Mucosa of rectum (tissue), 2 donors: ENCODE measurements at regions not wholly inside any gene's neighbourhood (a gene's known extent, or its start where the extent isn't known, plus 50 kb on each side); places are given as distances from the start of the nearest gene placed in this dataset.

Experiments used
- H3K27ac ChIP-seq, 2 donors: one replicate each; pipeline ENCODE4 v1.7.0; 2013; ENCODE audit warnings: inconsistent platforms in 2 of 2, low read depth in 2 of 2, low read length in 2 of 2
- H3K27me3 ChIP-seq, 2 donors: one replicate each; pipeline ENCODE4 v1.7.0; 2013; ENCODE audit warnings: low read length in 2 of 2; ENCODE audit not compliant: control insufficient read depth in 2 of 2, insufficient read depth in 2 of 2
- H3K36me3 ChIP-seq, 2 donors: one replicate each; pipeline ENCODE4 v1.7.0; 2013; ENCODE audit warnings: low read length in 2 of 2; ENCODE audit not compliant: control insufficient read depth in 2 of 2, insufficient read depth in 2 of 2
- H3K4me1 ChIP-seq, 2 donors: one replicate each; pipeline ENCODE4 v1.7.0; 2013; ENCODE audit warnings: low read length in 2 of 2, mild to moderate bottlenecking in 1 of 2; ENCODE audit not compliant: control insufficient read depth in 2 of 2, insufficient read depth in 2 of 2
- H3K4me3 ChIP-seq, 2 donors: one replicate each; pipeline ENCODE4 v1.7.0; 2013; ENCODE audit warnings: low read length in 2 of 2
- H3K9ac ChIP-seq, 2 donors: one replicate each; pipeline ENCODE4 v1.7.0; 2013; ENCODE audit warnings: low read length in 2 of 2, low read depth in 1 of 2, mild to moderate bottlenecking in 1 of 2
- H3K9me3 ChIP-seq, 2 donors: one replicate each; pipeline ENCODE4 v1.7.0; 2013; ENCODE audit warnings: low read length in 2 of 2; ENCODE audit not compliant: control insufficient read depth in 2 of 2
- donor health status: healthy.
- donor health status: Normal muscosa, but diverticular disease.

- no peaks in the 10 kb centered on the region for H3K27me3 ChIP-seq
- H3K4me3 ChIP-seq: no peak overlapping the region
- no peak overlapping the region for H3K9ac ChIP-seq
- no peak overlapping the region for H3K27ac ChIP-seq
- no peaks in the 10 kb centered on the region for H3K9me3 ChIP-seq
- H3K36me3 ChIP-seq: no peaks in the 10 kb centered on the region
- H3K4me1 ChIP-seq: no peaks in the 10 kb centered on the region
Measured at GRCh38 chr4:181293541-181293940, 949.7 kb upstream of the TENM3 start.

GRCh38 chr4:181294421-181294820, 948.8 kb upstream of the TENM3 start:
- no peak overlapping the region for H3K27ac ChIP-seq
- no peaks in the 10 kb centered on the region for H3K4me1 ChIP-seq
- no peaks in the 10 kb centered on the region for H3K9me3 ChIP-seq
- H3K27me3 ChIP-seq: no peaks in the 10 kb centered on the region
- H3K36me3 ChIP-seq: no peaks in the 10 kb centered on the region
- H3K9ac ChIP-seq: no peak overlapping the region
- no peak overlapping the region for H3K4me3 ChIP-seq

GRCh38 chr4:181301735-181302710, 941.2 kb upstream of the TENM3 start:
- no peaks in the 10 kb centered on the region for H3K4me1 ChIP-seq
- H3K27me3 ChIP-seq: no peaks in the 10 kb centered on the region
- no peak overlapping the region for H3K27ac ChIP-seq
- H3K9me3 ChIP-seq: no peaks in the 10 kb centered on the region
- no peaks in the 10 kb centered on the region for H3K36me3 ChIP-seq
- H3K9ac ChIP-seq: no peak overlapping the region
- no peak overlapping the region for H3K4me3 ChIP-seq

- no peak overlapping the region for H3K9ac ChIP-seq
- no peaks in the 10 kb centered on the region for H3K9me3 ChIP-seq
- H3K27ac ChIP-seq: no peak overlapping the region
- H3K27me3 ChIP-seq: no peaks in the 10 kb centered on the region
- no peaks in the 10 kb centered on the region for H3K36me3 ChIP-seq
- no peaks in the 10 kb centered on the region for H3K4me1 ChIP-seq
- H3K4me3 ChIP-seq: no peak overlapping the region
Measured at GRCh38 chr4:181307824-181308223, 935.4 kb upstream of the TENM3 start.

- Histone ChIP-seq H3K4me1 (no peaks in the 10 kb centered on the region), H3K9me3 (no peaks in the 10 kb centered on the region), H3K27ac (no peak overlapping the region), H3K9ac (no peak overlapping the region), H3K4me3 (no peak overlapping the region), H3K27me3 (no peaks in the 10 kb centered on the region), H3K36me3 (no peaks in the 10 kb centered on the region)
Measured at GRCh38 chr4:181308476-181309312, 934.5 kb upstream of the TENM3 start.

GRCh38 chr4:181312066-181312465, 931.1 kb upstream of the TENM3 start:
- H3K36me3 ChIP-seq: no peaks in the 10 kb centered on the region
- no peaks in the 10 kb centered on the region for H3K9me3 ChIP-seq
- H3K27ac ChIP-seq: no peak overlapping the region
- no peaks in the 10 kb centered on the region for H3K4me1 ChIP-seq
- H3K9ac ChIP-seq: no peak overlapping the region
- H3K4me3 ChIP-seq: no peak overlapping the region
- H3K27me3 ChIP-seq: no peaks in the 10 kb centered on the region

GRCh38 chr4:181319629-181320028, 923.6 kb upstream of the TENM3 start:
- no peaks in the 10 kb centered on the region for H3K4me1 ChIP-seq
- H3K27ac ChIP-seq: no peak overlapping the region
- H3K36me3 ChIP-seq: no peaks in the 10 kb centered on the region
- no peaks in the 10 kb centered on the region for H3K9me3 ChIP-seq
- H3K4me3 ChIP-seq: no peak overlapping the region
- H3K9ac ChIP-seq: no peak overlapping the region
- H3K27me3 ChIP-seq: no peaks in the 10 kb centered on the region

- Histone ChIP-seq H3K4me1 (no peaks in the 10 kb centered on the region), H3K9me3 (no peaks in the 10 kb centered on the region), H3K4me3 (no peak overlapping the region), H3K9ac (no peak overlapping the region), H3K36me3 (no peaks in the 10 kb centered on the region), H3K27me3 (no peaks in the 10 kb centered on the region), H3K27ac (no peak overlapping the region)
Measured at GRCh38 chr4:181323061-181323460, 920.1 kb upstream of the TENM3 start.

- no peak overlapping the region for H3K9ac ChIP-seq
- no peak overlapping the region for H3K27ac ChIP-seq
Measured at GRCh38 chr4:181330654-181331201, 912.5 kb upstream of the TENM3 start.

GRCh38 chr4:181331214-181331613, 912.0 kb upstream of the TENM3 start:
- no peak overlapping the region for H3K9ac ChIP-seq
- no peaks in the 10 kb centered on the region for H3K27me3 ChIP-seq
- no peak overlapping the region for H3K4me3 ChIP-seq
- H3K27ac ChIP-seq: no peak overlapping the region
- no peaks in the 10 kb centered on the region for H3K9me3 ChIP-seq
- H3K4me1 ChIP-seq: no peaks in the 10 kb centered on the region
- no peaks in the 10 kb centered on the region for H3K36me3 ChIP-seq

More at GRCh38 chr4:181330654-181331201, 912.5 kb upstream of the TENM3 start:
- no peaks in the 10 kb centered on the region for H3K36me3 ChIP-seq
- H3K27me3 ChIP-seq: no peaks in the 10 kb centered on the region
- no peaks in the 10 kb centered on the region for H3K4me1 ChIP-seq
- no peaks in the 10 kb centered on the region for H3K9me3 ChIP-seq
- no peak overlapping the region for H3K4me3 ChIP-seq
